NCI-H524 (cell line): ENCODE measurements at regions not wholly inside any gene's neighbourhood (a gene's known extent, or its start where the extent isn't known, plus 50 kb on each side); places are given as distances from the start of the nearest gene placed in this dataset.

ENCODE experiments used
- DNase-seq, 2 experiments: peaks; one replicate each; lab custom pipeline; 2025; lab: John Stamatoyannopoulos, UW

- no peak for DNase-seq
These were observed 169.8 kb downstream of the NOC3L start for GRCh38 chr10:94192974-94193373.

- DNase-seq, result no peak
These were observed 169.2 kb downstream of the NOC3L start for GRCh38 chr10:94193466-94193924.

GRCh38 chr10:94194256-94194655, 168.5 kb downstream of the NOC3L start:
- DNase-seq, result no peak

GRCh38 chr10:94197241-94197640, 165.5 kb downstream of the NOC3L start:
- DNase-seq, result no peak

- DNase-seq, result no peak
These were observed 164.4 kb downstream of the NOC3L start for GRCh38 chr10:94198324-94198723.

- DNase-seq, result no peak
These were observed 163.2 kb downstream of the NOC3L start for GRCh38 chr10:94199565-94199964.

- no peak for DNase-seq
These were observed 162.4 kb downstream of the NOC3L start for GRCh38 chr10:94200146-94200837.

- DNase-seq, result peak; percentile 21 to 75
These were observed 157.3 kb downstream of the NOC3L start for GRCh38 chr10:94205396-94205831.

GRCh38 chr10:94206176-94206575, 156.6 kb downstream of the NOC3L start:
- no peak for DNase-seq

GRCh38 chr10:94208315-94208714, 154.4 kb downstream of the NOC3L start:
- no peak for DNase-seq

- DNase-seq, result peak; percentile 28 to 33
These were observed 152.1 kb downstream of the NOC3L start for GRCh38 chr10:94210440-94211168.

GRCh38 chr10:94211169-94211510, 151.6 kb downstream of the NOC3L start:
- DNase-seq, result no peak

- no peak for DNase-seq
These were observed 149.7 kb downstream of the NOC3L start for GRCh38 chr10:94213001-94213530.

GRCh38 chr10:94213980-94214379, 148.8 kb downstream of the NOC3L start:
- no peak for DNase-seq

- no peak for DNase-seq
These were observed 148.3 kb downstream of the NOC3L start for GRCh38 chr10:94214481-94214893.

- DNase-seq, result no peak
These were observed 146.5 kb downstream of the NOC3L start for GRCh38 chr10:94216201-94216600.

- no peak for DNase-seq
These were observed 145.3 kb downstream of the NOC3L start for GRCh38 chr10:94217411-94217810.

GRCh38 chr10:94218493-94219183, 144.1 kb downstream of the NOC3L start:
- DNase-seq, result no peak

- DNase-seq, result peak; percentile 27 to 52
These were observed 142.9 kb downstream of the NOC3L start for GRCh38 chr10:94219829-94220228.

- DNase-seq, result no peak
These were observed 142.0 kb downstream of the NOC3L start for GRCh38 chr10:94220717-94221116.

- peak in 1 of 2 experiments; percentile 7 for DNase-seq
These were observed 138.9 kb downstream of the NOC3L start for GRCh38 chr10:94223702-94224370.

GRCh38 chr10:94224656-94225055, 138.1 kb downstream of the NOC3L start:
- no peak for DNase-seq
